ENCODE measurements at regions not wholly inside any gene's neighbourhood (a gene's known extent, or its start where the extent isn't known, plus 50 kb on each side); places are given as distances from the start of the nearest gene placed in this dataset.
"Not testable (repeated sequence)": the region's sequence is repeated elsewhere in the genome, so short reads cannot be mapped to it uniquely, and the experiment has no call there.

- intact Hi-C loops (cut with DNase I) = no loop called here
- DNase-seq = no peak
These were observed 692.3 kb downstream of the SLITRK1 start for GRCh38 chr13:83190020-83190419.

GRCh38 chr13:83184819-83185218, 697.5 kb downstream of the SLITRK1 start:
- intact Hi-C loops (cut with DNase I) = no loop called here

DNA sequence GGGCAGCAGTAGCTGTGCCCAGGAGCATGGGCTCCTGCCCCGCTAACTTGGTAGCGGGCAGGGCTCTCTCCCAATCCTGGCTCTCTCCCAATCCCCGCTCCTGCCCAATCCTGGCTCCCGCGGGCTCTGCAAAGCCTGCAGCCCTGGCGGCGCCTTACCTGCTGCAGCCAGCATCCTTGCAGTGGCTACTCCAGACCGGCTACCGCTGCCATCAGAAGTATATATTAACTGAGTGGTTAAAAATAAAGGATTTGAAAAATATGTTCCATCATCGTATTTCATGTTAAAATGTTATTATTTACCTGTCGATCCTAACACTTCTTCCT, 698.2 kb downstream of the SLITRK1 start:
- intact Hi-C loops (cut with DNase I) = no loop called here
- DNase-seq = no peak

More at GRCh38 chr13:83184819-83185218, 697.5 kb downstream of the SLITRK1 start:
- DNase-seq = no peak

GRCh38 chr13:83183439-83184149, 698.7 kb downstream of the SLITRK1 start:
- intact Hi-C loops (cut with DNase I) = no loop called here
- no peak for DNase-seq

DNA sequence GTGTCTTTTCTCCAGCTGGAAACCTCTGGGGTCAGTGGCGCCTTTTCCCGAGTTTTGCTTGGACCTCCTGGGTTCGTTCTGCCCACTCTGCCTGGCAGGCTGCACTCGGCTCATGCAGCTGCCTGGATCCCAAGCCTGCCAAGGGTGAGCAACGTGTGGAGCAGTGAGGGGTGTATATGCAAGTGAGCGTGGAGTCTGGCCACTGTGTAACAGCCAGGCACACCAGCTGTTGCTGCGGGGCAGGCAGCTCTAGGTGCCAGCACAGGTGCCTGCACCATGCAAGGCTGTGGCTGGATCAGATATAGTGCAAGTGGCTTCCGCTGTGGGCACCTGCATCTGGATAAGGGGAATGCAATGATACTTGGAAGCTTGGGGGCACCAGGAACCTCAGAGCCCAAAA, 699.4 kb downstream of the SLITRK1 start:
- intact Hi-C loops (cut with DNase I) = no loop called here
- DNase-seq = no peak

GRCh38 chr13:83178008-83178407, 704.3 kb downstream of the SLITRK1 start:
- intact Hi-C loops (cut with DNase I) = no loop called here
- no peak for DNase-seq

- DNase-seq = no peak
- intact Hi-C loops (cut with DNase I) = no loop called here
These were observed 713.7 kb downstream of the SLITRK1 start for GRCh38 chr13:83168590-83168989.

- DNase-seq = no peak
- intact Hi-C loops (cut with DNase I) = no loop called here
These were observed 715.1 kb downstream of the SLITRK1 start for GRCh38 chr13:83167203-83167602.

GRCh38 chr13:83166550-83166949, 715.7 kb downstream of the SLITRK1 start:
- no peak for DNase-seq
- intact Hi-C loops (cut with DNase I) = no loop called here

- intact Hi-C loops (cut with DNase I) = no loop called here
- no peak for DNase-seq
These were observed 719.8 kb downstream of the SLITRK1 start for GRCh38 chr13:83162493-83162892.

- no peak for DNase-seq
- intact Hi-C loops (cut with DNase I) = no loop called here
These were observed 728.4 kb downstream of the SLITRK1 start for GRCh38 chr13:83153848-83154247.

DNA sequence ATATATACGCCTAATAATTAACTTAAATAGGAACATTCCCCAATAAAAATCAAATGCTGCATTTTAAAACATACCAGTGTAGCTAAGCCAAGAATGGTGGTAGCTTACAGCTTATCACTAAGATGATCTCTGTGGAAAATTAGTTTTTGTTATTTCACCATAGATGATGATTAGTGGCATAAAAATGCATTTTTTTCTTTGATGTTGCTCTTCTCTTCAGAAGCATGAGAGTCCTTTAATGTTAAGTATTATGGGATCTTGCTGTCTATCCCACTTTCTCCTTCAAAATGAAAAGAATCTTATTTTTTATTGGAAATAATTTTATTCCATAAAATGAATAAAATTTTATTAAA, 731.0 kb downstream of the SLITRK1 start:
- intact Hi-C loops (cut with DNase I) = no loop called here
- DNase-seq = no peak

DNA sequence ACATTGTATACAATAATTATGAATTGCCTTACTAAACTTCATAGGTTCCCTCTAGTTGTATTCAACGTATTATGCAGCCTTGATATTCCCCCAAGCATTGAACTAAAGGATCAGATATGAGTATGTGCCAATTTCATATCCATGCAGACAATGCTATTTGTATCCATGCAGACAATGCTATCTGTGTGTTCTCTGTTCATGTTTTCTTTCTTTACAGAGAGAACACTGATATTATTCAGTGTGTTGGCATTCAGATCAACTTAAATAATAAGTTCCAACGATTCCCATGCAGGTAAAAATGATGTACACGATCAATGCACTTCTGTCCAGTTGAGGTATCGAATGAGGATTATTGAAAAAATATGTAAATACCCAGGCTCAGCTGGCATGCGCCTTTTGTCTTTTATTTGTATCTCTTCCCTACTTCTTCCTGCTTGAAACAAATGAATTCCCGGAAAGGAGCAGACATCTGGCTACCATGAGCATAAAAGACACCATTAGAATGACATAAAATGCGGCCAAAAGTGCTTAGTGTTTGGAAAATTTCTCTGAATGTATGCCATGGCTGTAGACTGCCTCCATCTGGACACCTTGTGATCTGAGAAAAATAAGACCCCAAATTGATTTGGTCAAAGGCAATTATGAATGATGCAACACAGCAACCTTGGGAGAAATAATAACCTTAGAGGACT, 731.5 kb downstream of the SLITRK1 start:
- intact Hi-C loops (cut with DNase I) = no loop called here
- peak in 21 of 42 donors; percentile 4 to 69 (median 29) for DNase-seq

DNA sequence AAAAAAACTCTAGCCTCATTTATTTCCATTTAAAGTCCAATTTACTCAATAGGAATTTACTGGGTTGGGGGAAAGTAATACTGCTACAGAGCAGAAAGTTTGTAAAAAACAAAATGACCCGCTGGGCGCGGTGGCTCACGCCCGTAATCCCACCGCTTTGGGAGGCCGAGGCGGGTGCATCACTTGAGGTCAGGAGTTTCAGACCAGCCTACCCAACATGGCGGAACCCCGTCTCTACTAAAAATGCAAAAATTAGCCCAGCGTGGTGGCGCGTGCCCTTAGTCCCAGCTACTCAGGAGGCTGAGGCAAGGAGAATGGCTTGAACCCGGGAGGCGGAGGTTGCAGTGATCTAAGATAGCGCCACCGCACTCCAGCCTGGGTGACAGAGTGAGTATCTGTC, 745.6 kb downstream of the SLITRK1 start:
- intact Hi-C loops (cut with DNase I) = no loop called here
- DNase-seq = no peak

DNA sequence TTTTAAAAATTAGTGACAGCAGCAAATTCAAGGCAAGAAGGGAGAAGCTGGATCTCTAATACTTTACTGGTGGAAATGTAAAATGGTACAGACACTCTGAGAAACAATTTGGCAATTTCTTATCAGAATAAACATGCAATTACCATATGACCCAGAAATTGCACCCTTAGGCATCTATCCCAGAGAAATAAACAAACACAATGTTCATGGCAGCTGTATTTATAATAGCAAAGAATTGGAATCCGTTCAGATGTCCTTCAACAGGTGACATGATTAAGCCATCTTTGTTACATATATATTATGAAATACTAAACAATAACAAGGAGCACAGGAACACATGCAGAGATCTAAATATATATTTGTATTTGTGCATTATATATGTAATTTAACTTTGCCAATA, 756.5 kb downstream of the SLITRK1 start:
- intact Hi-C loops (cut with DNase I) = no loop called here
- no peak for DNase-seq

GRCh38 chr13:83121896-83122295, 760.4 kb downstream of the SLITRK1 start:
- DNase-seq = no peak
- intact Hi-C loops (cut with DNase I) = no loop called here

GRCh38 chr13:83117046-83117445, 765.2 kb downstream of the SLITRK1 start:
- intact Hi-C loops (cut with DNase I) = no loop called here
- no peak for DNase-seq

- intact Hi-C loops (cut with DNase I); DNase-seq: not testable (repeated sequence)
These were observed 780.6 kb downstream of the SLITRK1 start for GRCh38 chr13:83101574-83102247.

DNA sequence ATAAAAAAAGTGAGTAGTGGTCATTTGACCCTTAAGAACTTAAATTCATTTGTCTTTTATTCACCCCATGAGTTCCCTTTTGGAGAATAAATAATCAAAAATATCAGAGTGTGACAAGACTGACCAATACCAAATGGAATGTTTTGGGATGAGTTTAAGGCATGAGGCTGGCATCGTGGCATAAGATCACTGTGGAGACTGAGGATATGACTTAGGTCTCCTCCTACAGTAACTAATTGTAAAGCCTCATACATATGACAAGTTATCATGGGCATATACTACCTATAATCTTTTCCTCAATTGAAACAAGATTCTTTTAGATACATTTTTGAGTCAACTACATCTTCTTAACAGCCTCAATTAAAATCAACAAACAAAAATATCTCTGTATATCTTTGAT, 782.0 kb downstream of the SLITRK1 start:
- intact Hi-C loops (cut with DNase I) = no loop called here
- DNase-seq = no peak

GRCh38 chr13:83088858-83089257, 793.4 kb downstream of the SLITRK1 start:
- DNase-seq = no peak
- intact Hi-C loops (cut with DNase I) = no loop called here

GRCh38 chr13:83086948-83087347, 795.3 kb downstream of the SLITRK1 start:
- no peak for DNase-seq

More at GRCh38 chr13:83086948-83087347, 795.3 kb downstream of the SLITRK1 start:
- intact Hi-C loops (cut with DNase I) = no loop called here
